IMR-90 (cell line): ENCODE measurements at regions not wholly inside any gene's neighbourhood (a gene's known extent, or its start where the extent isn't known, plus 50 kb on each side); places are given as distances from the start of the nearest gene placed in this dataset.

ENCODE experiments used
- CEBPB ChIP-seq: IDR thresholded peaks from 2 replicates; pipeline ENCODE4 v1.6.1; 2012; ENCODE audit warnings: low read depth, low read length, improper control_type of control experiment
- CHD1 ChIP-seq: IDR thresholded peaks from 2 replicates; pipeline ENCODE4 v1.6.1; 2012; ENCODE audit warnings: low read depth, low read length, improper control_type of control experiment
- FOS ChIP-seq: fragments of 150-350 bp; IDR thresholded peaks from 2 replicates; pipeline ENCODE4 v1.6.1; 2016; ENCODE audit warnings: low read depth, low read length
- MXI1 ChIP-seq: IDR thresholded peaks from 2 replicates; pipeline ENCODE4 v1.6.1; 2012; ENCODE audit warnings: low read depth, mild to moderate bottlenecking, low read length, moderate library complexity, borderline replicate concordance
- POLR2A ChIP-seq: IDR thresholded peaks from 2 replicates; pipeline ENCODE4 v1.6.1; 2012; ENCODE audit warnings: mild to moderate bottlenecking, low read depth, low read length
- RAD21 ChIP-seq: IDR thresholded peaks from 2 replicates; pipeline ENCODE4 v1.6.1; 2012; ENCODE audit warnings: low read length, improper control_type of control experiment
- RCOR1 ChIP-seq: IDR thresholded peaks from 2 replicates; pipeline ENCODE4 v1.6.1; 2012; ENCODE audit warnings: mild to moderate bottlenecking, low read length, improper control_type of control experiment; ENCODE audit not compliant: insufficient replicate concordance
- RFX5 ChIP-seq: IDR thresholded peaks from 2 replicates; pipeline ENCODE4 v1.8.0; 2012; ENCODE audit warnings: low read depth, mild to moderate bottlenecking, low read length, moderate library complexity
- SMC3 ChIP-seq: fragments of 150-350 bp; IDR thresholded peaks from 2 replicates; pipeline ENCODE4 v1.6.1; 2016; ENCODE audit warnings: low read depth, mild to moderate bottlenecking, antibody characterized with exemption, low read length, moderate library complexity
- TF ChIP-seq, protein P1 (sequence below): conservative IDR thresholded peaks from 2 replicates; pipeline ENCODE4 v1.5.1; 2012; ENCODE audit warnings: mild to moderate bottlenecking, low read depth, low read length, improper control_type of control experiment
- TF ChIP-seq, protein P2 (sequence below): fragments of 150-350 bp; IDR thresholded peaks from 2 replicates; pipeline ENCODE4 v1.6.1; 2016; ENCODE audit warnings: low read depth, mild to moderate bottlenecking, low read length, moderate library complexity, borderline replicate concordance
- TF ChIP-seq, protein P3 (sequence below): fragments of 150-350 bp; IDR thresholded peaks from 2 replicates; pipeline ENCODE4 v1.6.1; 2017; ENCODE audit warnings: mild to moderate bottlenecking, antibody characterized with exemption, low read length, low read depth

GRCh38 chr9:1598270-1598669 is 416.9 kb upstream of the SMARCA2 start:
- TF ChIP-seq, protein P1, sequence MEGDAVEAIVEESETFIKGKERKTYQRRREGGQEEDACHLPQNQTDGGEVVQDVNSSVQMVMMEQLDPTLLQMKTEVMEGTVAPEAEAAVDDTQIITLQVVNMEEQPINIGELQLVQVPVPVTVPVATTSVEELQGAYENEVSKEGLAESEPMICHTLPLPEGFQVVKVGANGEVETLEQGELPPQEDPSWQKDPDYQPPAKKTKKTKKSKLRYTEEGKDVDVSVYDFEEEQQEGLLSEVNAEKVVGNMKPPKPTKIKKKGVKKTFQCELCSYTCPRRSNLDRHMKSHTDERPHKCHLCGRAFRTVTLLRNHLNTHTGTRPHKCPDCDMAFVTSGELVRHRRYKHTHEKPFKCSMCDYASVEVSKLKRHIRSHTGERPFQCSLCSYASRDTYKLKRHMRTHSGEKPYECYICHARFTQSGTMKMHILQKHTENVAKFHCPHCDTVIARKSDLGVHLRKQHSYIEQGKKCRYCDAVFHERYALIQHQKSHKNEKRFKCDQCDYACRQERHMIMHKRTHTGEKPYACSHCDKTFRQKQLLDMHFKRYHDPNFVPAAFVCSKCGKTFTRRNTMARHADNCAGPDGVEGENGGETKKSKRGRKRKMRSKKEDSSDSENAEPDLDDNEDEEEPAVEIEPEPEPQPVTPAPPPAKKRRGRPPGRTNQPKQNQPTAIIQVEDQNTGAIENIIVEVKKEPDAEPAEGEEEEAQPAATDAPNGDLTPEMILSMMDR, result no peak
- no peak for TF ChIP-seq POLR2A
- no peak for TF ChIP-seq RAD21
- TF ChIP-seq FOS, result no peak
- TF ChIP-seq CEBPB, result no peak
- no peak for TF ChIP-seq RFX5
- TF ChIP-seq, protein P2, sequence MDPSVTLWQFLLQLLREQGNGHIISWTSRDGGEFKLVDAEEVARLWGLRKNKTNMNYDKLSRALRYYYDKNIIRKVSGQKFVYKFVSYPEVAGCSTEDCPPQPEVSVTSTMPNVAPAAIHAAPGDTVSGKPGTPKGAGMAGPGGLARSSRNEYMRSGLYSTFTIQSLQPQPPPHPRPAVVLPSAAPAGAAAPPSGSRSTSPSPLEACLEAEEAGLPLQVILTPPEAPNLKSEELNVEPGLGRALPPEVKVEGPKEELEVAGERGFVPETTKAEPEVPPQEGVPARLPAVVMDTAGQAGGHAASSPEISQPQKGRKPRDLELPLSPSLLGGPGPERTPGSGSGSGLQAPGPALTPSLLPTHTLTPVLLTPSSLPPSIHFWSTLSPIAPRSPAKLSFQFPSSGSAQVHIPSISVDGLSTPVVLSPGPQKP, result no peak
- TF ChIP-seq, protein P3, sequence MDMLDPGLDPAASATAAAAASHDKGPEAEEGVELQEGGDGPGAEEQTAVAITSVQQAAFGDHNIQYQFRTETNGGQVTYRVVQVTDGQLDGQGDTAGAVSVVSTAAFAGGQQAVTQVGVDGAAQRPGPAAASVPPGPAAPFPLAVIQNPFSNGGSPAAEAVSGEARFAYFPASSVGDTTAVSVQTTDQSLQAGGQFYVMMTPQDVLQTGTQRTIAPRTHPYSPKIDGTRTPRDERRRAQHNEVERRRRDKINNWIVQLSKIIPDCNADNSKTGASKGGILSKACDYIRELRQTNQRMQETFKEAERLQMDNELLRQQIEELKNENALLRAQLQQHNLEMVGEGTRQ, result no peak
- TF ChIP-seq SMC3, result no peak
- no peak for TF ChIP-seq MXI1
- TF ChIP-seq RCOR1, result no peak
- no peak for TF ChIP-seq CHD1
